IMR-90 (cell line): ENCODE measurements at regions not wholly inside any gene's neighbourhood (a gene's known extent, or its start where the extent isn't known, plus 50 kb on each side); places are given as distances from the start of the nearest gene placed in this dataset.

Source experiments
- ATAC-seq: fragments of 200-7000 bp; cut with Tn5 transposase; 2 replicates; pipeline ENCODE4 v1.9.1; 2020; ENCODE audit warnings: low read depth, mild to moderate bottlenecking, moderate library complexity
- BruUV-seq: library from RNA; stranded (reverse); fragments of 400-500 nt; replicated peaks from 2 replicates; lab custom pipeline; 2021; lab: Mats Ljungman, UMichigan
- CTCF ChIA-PET: fragments of 300-600 bp; formaldehyde crosslinking; extraction: SDS; loops from one replicate; lab custom pipeline; 2021; ENCODE audit warnings: antibody characterized with exemption; lab: Yijun Ruan, JAX
- POLR2A ChIA-PET: fragments of 300-600 bp; sonication (Branson Sonifier 250); formaldehyde crosslinking; loops from one replicate; lab custom pipeline; 2022; ENCODE audit warnings: antibody characterized with exemption; ENCODE audit not compliant: unreplicated experiment; lab: Charles Lee
- DNase-seq: peaks from one replicate; pipeline ENCODE4 v3.0.0; 2013
- H2AFZ ChIP-seq: replicated peaks from 2 replicates; pipeline ENCODE3; 2013; ENCODE audit warnings: low read length, mild to moderate bottlenecking; ENCODE audit not compliant: poor library complexity
- H2AK5ac ChIP-seq: 2 replicates; pipeline ENCODE4 v1.6.1; 2013; ENCODE audit warnings: low read depth, low read length, inconsistent platforms
- H2AK9ac ChIP-seq: replicated peaks from 2 replicates; pipeline ENCODE3; 2013; ENCODE audit warnings: mild to moderate bottlenecking, low read depth, low read length, moderate library complexity; ENCODE audit not compliant: poor library complexity
- H2BK120ac ChIP-seq: 2 replicates; pipeline ENCODE4 v1.6.1; 2013; ENCODE audit warnings: low read depth, low read length, inconsistent platforms
- H2BK15ac ChIP-seq: 3 replicates; pipeline ENCODE4 v1.6.1; 2013; ENCODE audit warnings: low read depth, low read length, inconsistent platforms
- H2BK20ac ChIP-seq: 2 replicates; pipeline ENCODE4 v1.6.1; 2013; ENCODE audit warnings: low read depth, mild to moderate bottlenecking, inconsistent platforms, low read length, moderate library complexity
- H2BK5ac ChIP-seq: 2 replicates; pipeline ENCODE4 v1.6.1; 2013; ENCODE audit warnings: mild to moderate bottlenecking, low read depth, low read length, inconsistent platforms; ENCODE audit not compliant: poor library complexity, severe bottlenecking
- H3K14ac ChIP-seq: replicated peaks from 2 replicates; pipeline ENCODE4 v1.6.1; 2013; ENCODE audit warnings: low read depth, low read length, inconsistent platforms
- H3K18ac ChIP-seq: 2 replicates; pipeline ENCODE4 v1.6.1; 2013; ENCODE audit warnings: low read depth, low read length, control low read depth
- H3K23ac ChIP-seq: 2 replicates; pipeline ENCODE4 v1.6.1; 2013; ENCODE audit warnings: low read depth, low read length, inconsistent platforms
- H3K27ac ChIP-seq: 2 replicates; pipeline ENCODE4 v1.5.1; 2013; ENCODE audit warnings: mild to moderate bottlenecking, control low read depth, low read length; ENCODE audit not compliant: insufficient read depth
- H3K27me3 ChIP-seq: 2 replicates; pipeline ENCODE4 v1.6.1; 2013; ENCODE audit warnings: low read length; ENCODE audit not compliant: control insufficient read depth, insufficient read depth
- H3K36me3 ChIP-seq: 2 replicates; pipeline ENCODE4 v1.6.1; 2013; ENCODE audit warnings: low read length, mixed read lengths; ENCODE audit not compliant: control insufficient read depth, insufficient read depth
- H3K4ac ChIP-seq: 2 replicates; pipeline ENCODE4 v1.6.1; 2013; ENCODE audit warnings: low read depth, low read length, inconsistent platforms
- H3K4me1 ChIP-seq: 2 replicates; pipeline ENCODE4 v1.6.1; 2013; ENCODE audit warnings: low read length, mixed read lengths; ENCODE audit not compliant: control insufficient read depth, insufficient read depth
- H3K4me2 ChIP-seq: 2 replicates; pipeline ENCODE4 v1.6.1; 2013; ENCODE audit warnings: low read depth, mild to moderate bottlenecking, control low read depth, low read length, moderate library complexity
- H3K4me3 ChIP-seq: 2 replicates; pipeline ENCODE4 v1.5.1; 2013; ENCODE audit warnings: low read depth, mild to moderate bottlenecking, control low read depth, low read length, moderate library complexity; ENCODE audit not compliant: insufficient read depth
- H3K56ac ChIP-seq: 2 replicates; pipeline ENCODE4 v1.6.1; 2013; ENCODE audit warnings: low read length, inconsistent platforms; ENCODE audit not compliant: insufficient read depth; ENCODE audit errors: extremely low read depth
- H3K79me1 ChIP-seq, 2 experiments: 2 replicates each; pipeline ENCODE4 v1.6.1; 2013; ENCODE audit warnings: low read length in 2 of 2, inconsistent platforms in 1 of 2, low read depth in 1 of 2
- H3K9ac ChIP-seq: 2 replicates; pipeline ENCODE4 v1.6.1; 2013; ENCODE audit warnings: low read depth, low read length, control low read depth
- H3K9me1 ChIP-seq: 2 replicates; pipeline ENCODE4 v1.6.1; 2013; ENCODE audit warnings: low read length, inconsistent platforms; ENCODE audit not compliant: insufficient read depth
- H3K9me3 ChIP-seq: 2 replicates; pipeline ENCODE4 v1.6.1; 2013; ENCODE audit warnings: low read length; ENCODE audit not compliant: control insufficient read depth, insufficient read depth
- H4K20me1 ChIP-seq: 2 replicates; pipeline ENCODE4 v1.6.1; 2013; ENCODE audit warnings: low read length, inconsistent platforms; ENCODE audit not compliant: insufficient read depth
- H4K5ac ChIP-seq: 2 replicates; pipeline ENCODE4 v1.6.1; 2013; ENCODE audit warnings: mild to moderate bottlenecking, low read depth, low read length, control low read depth
- H4K8ac ChIP-seq, 2 experiments: 2 replicates each; pipeline ENCODE4 v1.6.1; 2013; ENCODE audit warnings: low read depth in 2 of 2, low read length in 2 of 2, control low read depth in 1 of 2, inconsistent platforms in 1 of 2
- H4K91ac ChIP-seq: 2 replicates; pipeline ENCODE4 v1.6.1; 2013; ENCODE audit warnings: low read depth, low read length, inconsistent platforms; ENCODE audit not compliant: insufficient read depth
- BHLHE40 ChIP-seq: fragments of 150-350 bp; IDR thresholded peaks from 2 replicates; pipeline ENCODE4 v1.6.1; 2016; ENCODE audit warnings: mild to moderate bottlenecking, low read depth, low read length
- CEBPB ChIP-seq: IDR thresholded peaks from 2 replicates; pipeline ENCODE4 v1.6.1; 2012; ENCODE audit warnings: low read depth, low read length, improper control_type of control experiment
- FOS ChIP-seq: fragments of 150-350 bp; IDR thresholded peaks from 2 replicates; pipeline ENCODE4 v1.6.1; 2016; ENCODE audit warnings: low read depth, low read length
- MAFK ChIP-seq: IDR thresholded peaks from 2 replicates; pipeline ENCODE4 v1.6.1; 2012; ENCODE audit warnings: low read depth, low read length, improper control_type of control experiment
- MAZ ChIP-seq: IDR thresholded peaks from 2 replicates; pipeline ENCODE4 v1.6.1; 2012; ENCODE audit warnings: low read depth, mild to moderate bottlenecking, low read length, improper control_type of control experiment, moderate library complexity, borderline replicate concordance
- MXI1 ChIP-seq: IDR thresholded peaks from 2 replicates; pipeline ENCODE4 v1.6.1; 2012; ENCODE audit warnings: low read depth, mild to moderate bottlenecking, low read length, moderate library complexity, borderline replicate concordance
- NFE2L2 ChIP-seq: fragments of 150-350 bp; IDR thresholded peaks from 2 replicates; pipeline ENCODE4 v1.6.1; 2016; ENCODE audit warnings: low read depth, mild to moderate bottlenecking, low read length
- POLR2A ChIP-seq: IDR thresholded peaks from 2 replicates; pipeline ENCODE4 v1.6.1; 2012; ENCODE audit warnings: mild to moderate bottlenecking, low read depth, low read length
- RAD21 ChIP-seq: IDR thresholded peaks from 2 replicates; pipeline ENCODE4 v1.6.1; 2012; ENCODE audit warnings: low read length, improper control_type of control experiment
- RCOR1 ChIP-seq: IDR thresholded peaks from 2 replicates; pipeline ENCODE4 v1.6.1; 2012; ENCODE audit warnings: mild to moderate bottlenecking, low read length, improper control_type of control experiment; ENCODE audit not compliant: insufficient replicate concordance
- RFX5 ChIP-seq: IDR thresholded peaks from 2 replicates; pipeline ENCODE4 v1.8.0; 2012; ENCODE audit warnings: low read depth, mild to moderate bottlenecking, low read length, moderate library complexity
- SMC3 ChIP-seq: fragments of 150-350 bp; IDR thresholded peaks from 2 replicates; pipeline ENCODE4 v1.6.1; 2016; ENCODE audit warnings: low read depth, mild to moderate bottlenecking, antibody characterized with exemption, low read length, moderate library complexity
- whole genome bisulfite sequencing, 2 experiments: methylation state at CpG; one replicate each; pipeline versions ENCODE4 v1.1.5 to v1.1.7; 2013; ENCODE audit warnings: missing lambda C conversion rate in 2 of 2; ENCODE audit not compliant: insufficient read length in 1 of 2; ENCODE audit errors: extremely low coverage in 2 of 2; 5-methylcytosine and 5-hydroxymethylcytosine counted together
- dilution Hi-C: fragments of 300-500 bp; cut with HindIII; formaldehyde crosslinking; loops from one replicate; pipeline ENCODE4 v1.14.3; 2018; ENCODE audit warnings: low sequenced_read_pairs; ENCODE audit not compliant: unreplicated experiment
- in situ Hi-C: fragments of 300-500 bp; cut with MboI; formaldehyde crosslinking; loops from 3 replicates; pipeline ENCODE4 v1.14.3; 2019; ENCODE audit warnings: low sequenced_read_pairs, inconsistent platforms, mixed read lengths
- intact Hi-C: fragments of 100-400 bp; cut with micrococcal nuclease; formaldehyde crosslinking; loops from 2 replicates; pipeline ENCODE4 v1.10.0; 2022
- TF ChIP-seq, protein P1 (sequence below): fragments of 150-350 bp; IDR thresholded peaks from 2 replicates; pipeline ENCODE4 v1.6.1; 2017; ENCODE audit warnings: mild to moderate bottlenecking, antibody characterized with exemption, low read length, low read depth

DNA sequence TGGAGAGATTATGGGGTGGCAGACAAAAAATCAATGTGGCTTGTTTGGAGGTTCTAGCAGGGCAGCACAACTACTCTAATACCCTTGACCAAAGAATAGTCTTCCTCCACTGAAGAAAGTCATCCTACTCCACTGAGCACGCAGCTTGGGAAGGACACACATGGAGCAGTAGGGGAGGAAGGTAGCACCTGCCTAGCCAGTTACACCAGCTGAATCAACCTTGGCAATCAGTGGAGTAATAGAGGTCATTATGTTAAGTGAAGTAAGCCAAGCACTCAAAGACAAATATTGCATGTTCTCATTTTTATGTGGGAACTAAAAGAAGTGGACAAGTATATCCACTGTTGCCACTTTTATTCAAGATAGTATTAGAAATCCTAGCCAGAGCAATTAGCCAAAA, 555.8 kb upstream of the ALCAM start:
- no TSS peak for BruUV-seq
- no CpG with 5 or more reads among the region's 1 CpG for WGBS, 2 experiments

More for the DNA sequence above, 555.8 kb upstream of the ALCAM start:
- H3K4me3 ChIP-seq = no peak overlapping the region
- H3K4me2 ChIP-seq = no peak overlapping the region
- H2BK5ac ChIP-seq = no peak overlapping the region
- H3K79me1 ChIP-seq = no peaks in the 10 kb centered on the region
- no peak overlapping the region for H4K91ac ChIP-seq
- H2BK120ac ChIP-seq = no peak overlapping the region
- no peaks in the 10 kb centered on the region for H3K9me1 ChIP-seq
- H4K5ac ChIP-seq = no peak overlapping the region
- no peak overlapping the region; the same call in 1 of the 2 replicates for H2AK5ac ChIP-seq
- no peaks in the 10 kb centered on the region for H3K27me3 ChIP-seq
- no peak overlapping the region for H3K23ac ChIP-seq
- H2AFZ ChIP-seq = no peak overlapping the region
- no peak for ATAC-seq
- H3K4ac ChIP-seq = no peak overlapping the region
- H3K27ac ChIP-seq = no peak overlapping the region
- no peak overlapping the region for H3K14ac ChIP-seq
- no peak overlapping the region for H3K9ac ChIP-seq
- no peak for DNase-seq
- H2BK15ac ChIP-seq = no peak overlapping the region
- no peak overlapping the region for H2AK9ac ChIP-seq
- in situ Hi-C loops (no loop called here), dilution Hi-C loops (no loop called here), intact Hi-C loops (no loop called here)
- H4K8ac ChIP-seq = no peak overlapping the region
- H3K18ac ChIP-seq = no peak overlapping the region
- H3K56ac ChIP-seq = no peak overlapping the region
- POLR2A ChIA-PET = no interaction called here
- H3K4me1 ChIP-seq = no peaks in the 10 kb centered on the region
- H2BK20ac ChIP-seq = no peak overlapping the region
- CTCF ChIA-PET = no interaction called here
- H4K20me1 ChIP-seq = no peaks in the 10 kb centered on the region
- TF ChIP-seq MAFK (no peak), MXI1 (no peak), RFX5 (no peak), RAD21 (no peak), POLR2A (no peak), RCOR1 (no peak), SMC3 (no peak), BHLHE40 (no peak), MAZ (no peak), FOS (no peak), CEBPB (no peak), NFE2L2 (no peak)
- TF ChIP-seq, protein P1, sequence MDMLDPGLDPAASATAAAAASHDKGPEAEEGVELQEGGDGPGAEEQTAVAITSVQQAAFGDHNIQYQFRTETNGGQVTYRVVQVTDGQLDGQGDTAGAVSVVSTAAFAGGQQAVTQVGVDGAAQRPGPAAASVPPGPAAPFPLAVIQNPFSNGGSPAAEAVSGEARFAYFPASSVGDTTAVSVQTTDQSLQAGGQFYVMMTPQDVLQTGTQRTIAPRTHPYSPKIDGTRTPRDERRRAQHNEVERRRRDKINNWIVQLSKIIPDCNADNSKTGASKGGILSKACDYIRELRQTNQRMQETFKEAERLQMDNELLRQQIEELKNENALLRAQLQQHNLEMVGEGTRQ = no peak
- no peaks in the 10 kb centered on the region for H3K36me3 ChIP-seq
- no peaks in the 10 kb centered on the region for H3K9me3 ChIP-seq
